ENCODE measurements at regions not wholly inside any gene's neighbourhood (a gene's known extent, or its start where the extent isn't known, plus 50 kb on each side); places are given as distances from the start of the nearest gene placed in this dataset.

- intact Hi-C loops (cut with DNase I), result no loop called here
- peak overlapping the region in 2 of 4 donors; percentile 2 to 31 for H3K4me3 ChIP-seq
- 7 to 9% methylated on average over 49 of the region's 49 CpGs for WGBS, 2 donors
- peak overlapping the region in 2 of 4 donors; percentile 41 to 45 for H3K27ac ChIP-seq
- no peaks in the 10 kb centered on the region for H3K9me3 ChIP-seq
- no peaks in the 10 kb centered on the region for H3K4me1 ChIP-seq
- H3K36me3 ChIP-seq, result no peaks in the 10 kb centered on the region
- H3K27me3 ChIP-seq, result peaks cover 5 to 62% (median 24%) of the 10 kb centered on the region in 4 donors
- TF ChIP-seq, protein P1, sequence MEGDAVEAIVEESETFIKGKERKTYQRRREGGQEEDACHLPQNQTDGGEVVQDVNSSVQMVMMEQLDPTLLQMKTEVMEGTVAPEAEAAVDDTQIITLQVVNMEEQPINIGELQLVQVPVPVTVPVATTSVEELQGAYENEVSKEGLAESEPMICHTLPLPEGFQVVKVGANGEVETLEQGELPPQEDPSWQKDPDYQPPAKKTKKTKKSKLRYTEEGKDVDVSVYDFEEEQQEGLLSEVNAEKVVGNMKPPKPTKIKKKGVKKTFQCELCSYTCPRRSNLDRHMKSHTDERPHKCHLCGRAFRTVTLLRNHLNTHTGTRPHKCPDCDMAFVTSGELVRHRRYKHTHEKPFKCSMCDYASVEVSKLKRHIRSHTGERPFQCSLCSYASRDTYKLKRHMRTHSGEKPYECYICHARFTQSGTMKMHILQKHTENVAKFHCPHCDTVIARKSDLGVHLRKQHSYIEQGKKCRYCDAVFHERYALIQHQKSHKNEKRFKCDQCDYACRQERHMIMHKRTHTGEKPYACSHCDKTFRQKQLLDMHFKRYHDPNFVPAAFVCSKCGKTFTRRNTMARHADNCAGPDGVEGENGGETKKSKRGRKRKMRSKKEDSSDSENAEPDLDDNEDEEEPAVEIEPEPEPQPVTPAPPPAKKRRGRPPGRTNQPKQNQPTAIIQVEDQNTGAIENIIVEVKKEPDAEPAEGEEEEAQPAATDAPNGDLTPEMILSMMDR (IDR thresholded peaks at IDR 0.05), result no peak
- DNase-seq (peak in 1 of 6 donors; percentile 32), FAIRE-seq (no peak), ATAC-seq (peak in 3 of 4 donors; percentile 46 to 84 (median 83))
These were observed 124.6 kb upstream of the BTN3A2 start for GRCh38 chr6:26240157-26241032.

DNA sequence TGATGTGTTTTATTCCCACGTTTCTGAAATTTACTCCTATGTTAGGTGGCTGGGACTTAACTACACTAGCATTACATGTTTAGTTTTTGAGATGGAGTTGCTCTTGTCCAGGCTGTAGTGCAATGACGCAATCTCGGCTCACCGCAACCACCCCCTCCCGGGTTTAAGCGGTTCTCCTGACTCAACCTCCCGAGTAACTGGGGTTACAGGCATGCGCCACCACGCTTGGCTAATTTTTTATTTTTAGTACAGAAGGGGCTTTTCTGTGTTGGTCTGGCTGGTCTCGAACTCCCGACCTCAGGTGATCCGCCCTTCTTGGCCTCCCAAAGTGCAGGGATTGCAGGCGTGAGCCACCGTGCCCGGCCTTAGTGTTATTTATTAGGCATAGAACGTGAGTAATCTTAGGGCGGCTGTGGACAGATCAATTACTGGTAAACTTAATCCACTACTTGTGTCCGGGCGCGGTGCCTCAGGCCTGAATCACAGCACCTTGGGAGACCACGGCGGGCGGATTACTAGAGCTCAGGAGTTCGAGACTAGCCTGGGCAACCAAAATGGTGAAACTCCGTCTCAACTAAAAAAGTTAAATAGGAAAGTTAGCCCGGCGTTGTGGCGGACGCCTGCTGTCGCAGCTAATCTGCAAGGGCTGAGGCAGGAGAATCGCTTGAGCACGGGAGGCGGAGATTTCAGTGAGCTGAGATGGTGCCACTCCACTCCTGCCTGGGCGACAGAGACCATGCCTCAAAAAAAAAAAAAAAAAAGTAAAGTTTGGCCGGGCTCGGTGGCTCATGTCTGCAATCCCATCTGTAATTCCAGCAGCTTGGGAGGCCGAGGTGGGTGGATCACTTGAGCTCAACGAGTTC is 123.7 kb upstream of the BTN3A2 start:
- DNase-seq (no peak), ATAC-seq (peak in 2 of 4 donors; percentile 10 to 34), FAIRE-seq (no peak)
- Histone ChIP-seq H3K27me3 (peaks cover 5 to 53% (median 16%) of the 10 kb centered on the region in 4 donors), H3K4me1 (no peaks in the 10 kb centered on the region), H3K27ac (peak overlapping the region in 2 of 4 donors; percentile 41 to 45), H3K36me3 (no peaks in the 10 kb centered on the region), H3K9me3 (no peaks in the 10 kb centered on the region), H3K4me3 (peak overlapping the region in 1 of 4 donors; percentile 31)
- intact Hi-C loops (cut with DNase I), result no loop called here
- WGBS, 2 donors, result 50 to 51% methylated on average over 32 to 38 of the region's 38 CpGs
- TF ChIP-seq, protein P1 (IDR thresholded peaks at IDR 0.05), result no peak

GRCh38 chr6:26243132-26243531 is 121.9 kb upstream of the BTN3A2 start:
- intact Hi-C loops (cut with DNase I), result no loop called here
- Histone ChIP-seq H3K4me3 (no peak overlapping the region), H3K27me3 (peaks cover 5 to 39% (median 17%) of the 10 kb centered on the region in 4 donors), H3K27ac (no peak overlapping the region), H3K4me1 (no peaks in the 10 kb centered on the region), H3K9me3 (no peaks in the 10 kb centered on the region), H3K36me3 (no peaks in the 10 kb centered on the region)
- no peak for DNase-seq
- WGBS, 2 donors, result 63 to 74% methylated on average over 2 of the region's 2 CpGs
- FAIRE-seq, result no peak
- TF ChIP-seq, protein P1 (IDR thresholded peaks at IDR 0.05), result no peak
- no peak for ATAC-seq

- ATAC-seq (no peak), FAIRE-seq (no peak), DNase-seq (no peak)
- intact Hi-C loops (cut with DNase I), result no loop called here
- no peak overlapping the region for H3K27ac ChIP-seq
- TF ChIP-seq, protein P1 (IDR thresholded peaks at IDR 0.05), result no peak
- H3K27me3 ChIP-seq, result peaks cover 5 to 42% (median 19%) of the 10 kb centered on the region in 4 donors
- H3K36me3 ChIP-seq, result no peaks in the 10 kb centered on the region
- H3K4me3 ChIP-seq, result no peak overlapping the region
- WGBS, 2 donors, result 67 to 78% methylated on average over 2 of the region's 2 CpGs
- H3K9me3 ChIP-seq, result no peaks in the 10 kb centered on the region
- H3K4me1 ChIP-seq, result no peaks in the 10 kb centered on the region
These were observed 121.2 kb upstream of the BTN3A2 start for GRCh38 chr6:26243752-26244151.

All from pancreas (tissue), 10 donors.